Ascending aorta (tissue), 2 donors: ENCODE measurements at regions not wholly inside any gene's neighbourhood (a gene's known extent, or its start where the extent isn't known, plus 50 kb on each side); places are given as distances from the start of the nearest gene placed in this dataset.
"Not testable (repeated sequence)": the region's sequence is repeated elsewhere in the genome, so short reads cannot be mapped to it uniquely, and the experiment has no call there.

Experiments
- DNase-seq, 2 donors: peaks; one replicate each; pipeline ENCODE4 v3.0.0-alpha.2; 2019; ENCODE audit warnings: low spot score in 2 of 2
- H3K27ac ChIP-seq, 2 donors: fragments of 200-600 bp; sonication (generic); one replicate each; pipeline ENCODE4 v1.5.1; 2016 to 2017; ENCODE audit warnings: mild to moderate bottlenecking in 1 of 2
- H3K27me3 ChIP-seq: fragments of 200-600 bp; sonication (generic); one replicate; pipeline ENCODE4 v1.5.1; 2017
- H3K36me3 ChIP-seq, 2 donors: fragments of 200-600 bp; sonication (generic); one replicate each; pipeline ENCODE4 v1.5.1; 2016
- H3K4me1 ChIP-seq, 2 donors: fragments of 200-600 bp; sonication (generic); one replicate each; pipeline ENCODE4 v1.5.1; 2016 to 2017; ENCODE audit warnings: mild to moderate bottlenecking in 1 of 2
- H3K4me3 ChIP-seq, 2 donors: fragments of 200-600 bp; sonication (generic); one replicate each; pipeline ENCODE4 v1.5.1; 2016 to 2017; ENCODE audit warnings: mild to moderate bottlenecking in 1 of 2
- H3K9me3 ChIP-seq, 2 donors: fragments of 200-600 bp; sonication (generic); one replicate each; pipeline ENCODE4 v1.5.1; 2016
- CTCF ChIP-seq, 3 experiments: fragments of 200-600 bp in 2 of 3; fragments of 450-650 bp in 1 of 3; sonication (generic) in 2 of 3; IDR thresholded peaks; one replicate each; pipeline ENCODE4 v1.5.1; 2016 to 2019; ENCODE audit warnings: antibody characterized with exemption in 3 of 3, mild to moderate bottlenecking in 1 of 3, moderate library complexity in 1 of 3
- intact Hi-C: fragments of 100-400 bp; cut with DNase I; formaldehyde crosslinking; loops from one replicate; pipeline ENCODE4 v1.15.1; 2023

- Histone ChIP-seq H3K4me1 (no peaks in the 10 kb centered on the region), H3K36me3 (no peaks in the 10 kb centered on the region), H3K4me3 (no peak overlapping the region), H3K27ac (no peak overlapping the region), H3K9me3 (no peaks in the 10 kb centered on the region), H3K27me3 (no peaks in the 10 kb centered on the region)
- intact Hi-C loops, result no loop called here
- no peak for TF ChIP-seq CTCF (IDR thresholded peaks at IDR 0.05)
- DNase-seq, result no peak
Measured at GRCh38 chr2:48198371-48198770, 116.1 kb upstream of the FOXN2 start.

- Histone ChIP-seq H3K4me1 (no peaks in the 10 kb centered on the region), H3K36me3 (no peaks in the 10 kb centered on the region), H3K27ac (no peak overlapping the region), H3K9me3 (no peaks in the 10 kb centered on the region), H3K4me3 (no peak overlapping the region), H3K27me3 (no peaks in the 10 kb centered on the region)
- DNase-seq, result no peak
- intact Hi-C loops, result no loop called here
- TF ChIP-seq CTCF (IDR thresholded peaks at IDR 0.05), result no peak
Measured at GRCh38 chr2:48199070-48199469, 115.4 kb upstream of the FOXN2 start.

GRCh38 chr2:48200620-48201293 lies 113.7 kb upstream of the FOXN2 start:
- Histone ChIP-seq H3K4me1 (no peaks in the 10 kb centered on the region), H3K9me3 (no peaks in the 10 kb centered on the region), H3K4me3 (no peak overlapping the region), H3K27ac (no peak overlapping the region), H3K27me3 (no peaks in the 10 kb centered on the region), H3K36me3 (no peaks in the 10 kb centered on the region)
- DNase-seq, result no peak
- TF ChIP-seq CTCF (IDR thresholded peaks at IDR 0.05), result no peak
- intact Hi-C loops, result no loop called here

- intact Hi-C loops, H3K9me3 ChIP-seq, H3K27me3 ChIP-seq, H3K36me3 ChIP-seq, H3K4me1 ChIP-seq, H3K4me3 ChIP-seq, DNase-seq, H3K27ac ChIP-seq: not testable (repeated sequence)
Measured at GRCh38 chr2:48201435-48201834, 113.0 kb upstream of the FOXN2 start.

GRCh38 chr2:48202863-48203642 lies 111.4 kb upstream of the FOXN2 start:
- Histone ChIP-seq H3K36me3 (no peaks in the 10 kb centered on the region), H3K9me3 (no peaks in the 10 kb centered on the region), H3K4me3 (no peak overlapping the region), H3K4me1 (no peaks in the 10 kb centered on the region), H3K27ac (no peak overlapping the region), H3K27me3 (no peaks in the 10 kb centered on the region)
- no peak for TF ChIP-seq CTCF (IDR thresholded peaks at IDR 0.05)
- DNase-seq, result no peak
- intact Hi-C loops, result no loop called here

- no peaks in the 10 kb centered on the region for H3K4me1 ChIP-seq
- no peaks in the 10 kb centered on the region for H3K36me3 ChIP-seq
- intact Hi-C loops, result no loop called here
- H3K9me3 ChIP-seq, result no peaks in the 10 kb centered on the region
- H3K27me3 ChIP-seq, result no peaks in the 10 kb centered on the region
- H3K27ac ChIP-seq, result no peak overlapping the region
- no peak for DNase-seq
- H3K4me3 ChIP-seq, result no peak overlapping the region
- TF ChIP-seq CTCF (IDR thresholded peaks at IDR 0.05), result no peak
Measured at GRCh38 chr2:48203668-48204067, 110.8 kb upstream of the FOXN2 start.
